ENCODE measurements at regions not wholly inside any gene's neighbourhood (a gene's known extent, or its start where the extent isn't known, plus 50 kb on each side); places are given as distances from the start of the nearest gene placed in this dataset.
"Not testable (repeated sequence)": the region's sequence is repeated elsewhere in the genome, so short reads cannot be mapped to it uniquely, and the experiment has no call there.

DNA sequence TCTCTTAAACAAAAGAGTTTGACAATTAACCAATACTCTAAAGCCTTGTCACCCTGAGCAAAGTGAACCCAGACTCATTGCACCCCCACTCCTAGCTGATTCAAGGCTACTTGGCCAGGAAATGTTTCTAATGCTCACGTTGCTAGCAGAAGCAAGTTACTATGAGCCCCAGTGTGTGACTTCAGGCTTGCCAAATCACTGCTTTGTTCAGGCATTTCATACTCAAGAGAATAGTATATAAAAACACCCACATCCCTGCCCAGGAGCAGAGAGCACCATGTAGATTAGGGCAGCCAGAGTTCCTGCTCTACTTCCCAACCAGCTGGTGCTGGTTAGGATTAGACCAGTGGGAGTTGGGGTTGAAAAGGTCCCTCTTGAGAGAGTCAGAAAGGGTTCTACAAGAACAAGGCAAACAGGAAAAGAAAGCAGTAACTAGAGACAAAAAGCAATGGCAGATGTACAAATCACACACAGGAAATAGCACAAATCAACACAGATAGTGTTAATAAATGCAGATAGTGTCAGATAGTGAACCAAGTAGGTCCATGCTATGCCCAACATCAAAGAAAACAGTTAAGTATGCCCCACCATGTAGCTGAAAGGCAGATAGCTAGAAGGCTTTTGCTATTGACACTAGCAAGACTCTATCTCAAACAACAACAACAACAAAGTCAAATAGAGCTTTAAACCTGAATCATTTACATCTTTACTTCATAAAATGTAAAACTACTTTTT, 314.3 kb downstream of the GOLGA6L6 start:
- not testable (repeated sequence) for DNase-seq

DNA sequence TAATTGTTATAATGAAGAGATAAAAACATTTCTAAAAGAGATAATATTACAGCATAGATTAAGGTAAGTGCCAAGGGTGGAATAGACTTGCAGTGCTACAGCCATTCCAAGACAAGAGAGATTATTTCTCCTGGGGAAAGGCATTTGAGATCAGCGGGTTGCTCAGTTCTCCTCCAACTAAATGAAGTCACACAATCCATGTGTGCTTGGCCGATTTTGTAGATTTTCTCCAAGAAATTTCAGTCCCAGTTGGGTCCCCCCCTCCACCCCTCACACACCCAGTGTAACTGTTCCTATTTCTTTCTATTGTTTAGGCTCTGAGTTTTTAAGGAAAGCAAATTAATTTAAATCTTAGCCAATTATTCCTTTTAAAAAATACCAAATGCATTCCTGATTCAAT, 315.1 kb downstream of the GOLGA6L6 start:
- DNase-seq: not testable (repeated sequence)

DNA sequence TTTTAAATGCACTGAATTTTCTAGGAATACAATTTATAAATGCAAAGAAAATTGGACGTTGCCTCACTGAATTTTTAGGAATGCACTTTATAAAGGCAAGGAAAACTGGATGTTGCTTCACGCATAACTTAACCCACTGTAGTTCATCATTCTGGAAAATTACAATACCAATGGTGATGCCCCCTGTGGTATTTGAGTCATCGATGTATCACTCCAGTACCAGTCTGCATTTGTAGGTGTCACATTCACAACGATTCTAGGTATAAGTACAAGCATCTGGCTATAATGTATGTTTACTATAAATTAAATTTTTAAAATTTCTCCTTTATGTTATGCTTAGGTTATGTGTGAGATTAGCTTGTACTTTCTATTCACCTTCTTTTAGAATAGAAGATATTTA, 320.5 kb downstream of the GOLGA6L6 start:
- DNase-seq: not testable (repeated sequence)

DNA sequence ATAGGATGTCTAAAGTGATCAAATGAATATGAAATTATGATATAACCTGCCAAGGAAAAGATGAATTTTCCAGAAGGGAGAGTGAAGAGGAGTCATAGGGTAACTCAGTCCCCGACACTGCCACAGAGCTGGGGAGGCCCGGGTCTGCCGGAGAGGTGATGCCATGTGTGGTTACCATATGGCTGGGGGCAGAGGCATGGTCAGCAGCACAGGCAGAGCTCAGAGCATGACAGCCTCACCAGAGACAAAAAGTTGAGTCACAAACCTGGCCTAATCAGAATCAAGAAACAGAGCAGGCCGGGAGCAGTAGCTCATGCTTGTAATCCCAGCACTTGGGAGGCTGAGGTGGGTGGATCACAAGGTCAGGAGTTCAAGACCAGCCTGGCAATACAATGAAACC, 322.4 kb downstream of the GOLGA6L6 start:
- not testable (repeated sequence) for DNase-seq

DNA sequence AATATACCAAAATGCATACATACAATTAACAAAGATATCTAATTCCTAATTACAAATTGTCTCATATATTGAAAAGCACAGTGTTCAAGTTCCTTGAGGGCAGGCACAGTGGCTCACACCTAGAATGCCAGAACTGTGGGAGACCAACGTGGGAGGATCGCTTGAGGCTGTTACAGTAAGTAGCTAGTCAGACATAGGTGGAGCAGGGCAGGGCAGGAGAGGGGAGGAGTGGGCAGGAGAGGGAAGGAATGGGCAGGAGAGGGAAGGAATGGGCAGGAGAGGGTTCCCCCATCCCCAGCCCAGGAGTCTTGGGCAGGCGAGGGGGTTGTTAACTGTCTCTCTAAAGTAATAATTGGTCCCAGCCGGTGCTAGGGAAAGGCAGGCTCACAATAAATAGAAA, 325.9 kb downstream of the GOLGA6L6 start:
- not testable (repeated sequence) for DNase-seq

DNA sequence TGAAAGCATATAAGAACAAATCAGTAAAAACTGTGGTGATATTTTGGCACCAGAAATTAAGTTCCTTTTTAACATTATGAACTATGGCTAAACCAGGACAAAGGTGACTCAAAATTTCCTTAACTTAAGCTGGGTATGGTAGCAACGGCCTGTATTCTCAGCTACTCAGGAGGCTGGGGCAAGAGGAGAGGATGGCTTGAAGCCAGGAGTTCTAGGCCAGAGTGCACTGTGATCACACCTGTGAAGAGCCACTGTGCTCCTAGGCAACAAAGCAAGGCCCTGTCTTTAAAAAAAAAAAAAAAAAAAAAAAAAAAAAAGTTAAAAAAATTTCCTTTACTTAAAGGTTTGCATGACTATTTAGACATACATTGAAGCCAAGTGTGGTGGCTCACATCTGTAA, 327.5 kb downstream of the GOLGA6L6 start:
- not testable (repeated sequence) for DNase-seq

DNA sequence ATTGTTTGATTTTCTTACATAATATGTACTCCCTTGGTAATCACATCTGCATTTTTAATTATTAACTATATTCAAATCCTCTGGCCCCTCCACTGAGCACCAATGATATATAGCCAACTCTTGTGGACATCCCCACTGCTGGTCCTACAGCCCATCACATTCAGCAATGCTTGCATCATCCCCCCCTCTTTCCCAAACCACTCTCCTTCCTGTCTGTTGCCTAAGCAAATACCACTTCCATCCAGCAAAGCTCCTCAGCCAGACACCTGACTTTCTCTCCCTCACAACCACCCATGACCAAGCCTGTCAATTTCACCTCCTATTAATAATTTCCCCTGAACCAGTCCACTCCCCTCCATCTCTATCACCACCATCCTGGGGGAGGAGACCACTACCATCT, 330.1 kb downstream of the GOLGA6L6 start:
- not testable (repeated sequence) for DNase-seq

DNA sequence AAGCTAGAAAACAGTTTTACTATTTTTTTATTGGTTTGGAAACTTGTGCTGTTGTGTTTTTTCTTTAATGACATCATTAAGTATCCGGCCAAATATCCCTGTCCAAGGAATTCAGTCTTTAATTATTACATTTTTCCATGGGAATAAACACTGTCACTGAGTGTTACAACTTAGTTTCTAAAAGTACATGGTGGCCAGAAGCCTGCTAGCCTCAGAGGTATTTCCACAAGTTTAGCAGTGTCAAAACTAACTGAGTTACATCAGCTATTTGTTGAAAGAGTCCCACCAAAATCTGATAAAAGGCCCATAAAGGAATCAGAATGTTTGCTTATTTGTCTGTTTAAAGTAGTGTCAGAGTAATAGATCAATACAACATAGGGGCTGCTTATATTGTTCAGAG, 331.6 kb downstream of the GOLGA6L6 start:
- DNase-seq: not testable (repeated sequence)

DNA sequence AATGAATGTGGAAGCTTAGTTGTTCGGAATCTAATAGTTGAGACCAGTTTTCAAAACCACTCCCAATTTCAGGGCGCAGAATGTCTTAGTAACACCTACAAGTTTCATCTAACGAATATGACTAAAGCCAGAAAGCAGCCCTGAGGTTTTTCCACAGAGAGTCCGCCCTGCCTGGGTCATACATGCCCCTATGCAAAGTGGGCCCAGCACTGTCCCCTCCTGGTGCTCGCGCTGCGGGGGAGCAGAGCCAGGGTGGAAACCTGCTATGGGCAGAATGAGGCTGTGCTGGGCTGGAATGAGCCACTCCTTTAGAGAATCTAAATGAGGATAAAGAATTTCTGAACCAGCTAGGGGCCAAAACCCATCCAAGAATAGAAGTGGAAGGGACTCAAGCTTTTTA, 334.0 kb downstream of the GOLGA6L6 start:
- DNase-seq: not testable (repeated sequence)

DNA sequence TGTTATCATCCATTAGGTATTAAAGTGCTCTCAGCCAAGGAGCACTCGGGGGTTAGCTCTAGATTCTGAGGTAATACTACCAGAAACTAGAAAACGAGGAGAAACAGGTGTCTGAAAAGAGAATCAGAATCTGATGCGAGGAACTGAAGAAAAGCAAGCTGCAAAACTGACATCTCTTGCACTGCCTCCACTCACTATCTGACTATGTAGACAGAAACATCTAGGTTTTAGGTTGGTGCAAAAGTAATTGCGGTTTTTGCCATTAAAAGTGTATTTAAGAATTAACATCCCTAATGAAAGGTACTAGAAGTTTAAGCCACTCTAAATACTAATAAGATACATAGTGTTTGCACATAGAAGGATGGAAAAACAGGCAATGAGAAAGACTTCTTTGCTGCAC, 334.4 kb downstream of the GOLGA6L6 start:
- not testable (repeated sequence) for DNase-seq

DNA sequence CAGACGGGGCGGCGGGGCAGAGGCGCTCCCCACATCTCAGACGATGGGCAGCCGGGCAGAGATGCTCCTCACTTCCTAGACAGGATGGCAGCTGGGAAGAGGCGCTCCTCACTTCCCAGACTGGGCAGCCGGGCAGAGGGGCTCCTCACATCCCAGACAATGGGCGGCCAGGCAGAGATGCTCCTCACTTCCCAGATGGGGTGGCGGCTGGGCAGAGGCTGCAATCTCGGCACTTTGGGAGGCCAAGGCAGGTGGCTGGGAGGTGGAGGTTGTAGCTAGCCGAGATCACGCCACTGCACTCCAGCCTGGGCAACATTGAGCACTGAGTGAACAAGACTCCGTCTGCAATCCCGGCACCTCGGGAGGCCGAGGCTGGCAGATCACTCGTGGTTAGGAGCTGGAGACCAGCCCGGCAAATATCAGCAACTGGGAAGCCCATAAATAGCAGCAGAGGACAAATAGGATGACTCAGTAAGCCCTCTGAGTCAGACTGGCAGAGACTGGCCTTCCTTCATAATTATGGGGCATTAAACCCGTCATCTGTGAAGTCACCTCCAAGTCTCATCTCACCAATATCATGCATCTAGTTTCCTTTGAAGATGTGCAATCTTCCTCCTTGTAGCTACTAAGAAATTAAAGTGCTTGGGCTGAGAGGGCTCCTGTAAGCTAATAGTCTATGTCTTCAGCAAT, 337.3 kb downstream of the GOLGA6L6 start:
- DNase-seq: not testable (repeated sequence)

DNA sequence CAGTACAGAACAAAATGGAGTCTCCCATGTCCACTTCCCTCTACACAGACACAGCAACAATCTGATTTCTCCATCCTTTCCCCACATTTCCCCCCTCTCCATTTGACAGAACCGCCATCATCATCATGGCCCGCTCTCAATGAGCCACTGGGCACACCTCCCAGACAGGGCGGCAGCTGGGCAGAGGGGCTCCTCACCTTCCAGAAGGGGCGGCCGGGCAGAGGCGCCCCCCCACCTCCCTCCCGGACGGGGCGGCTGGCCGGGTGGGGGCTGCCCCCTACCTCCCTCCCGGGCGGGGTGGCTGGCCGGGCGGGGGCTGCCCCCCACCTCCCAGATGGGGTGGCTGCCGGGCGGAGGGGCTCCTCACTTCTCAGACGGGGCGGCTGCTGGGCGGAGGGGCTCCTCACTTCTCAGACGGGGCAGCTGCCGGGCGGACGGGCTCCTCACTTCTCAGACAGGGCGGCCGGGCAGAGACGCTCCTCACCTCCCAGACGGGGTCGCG, 337.9 kb downstream of the GOLGA6L6 start:
- DNase-seq: not testable (repeated sequence)

DNA sequence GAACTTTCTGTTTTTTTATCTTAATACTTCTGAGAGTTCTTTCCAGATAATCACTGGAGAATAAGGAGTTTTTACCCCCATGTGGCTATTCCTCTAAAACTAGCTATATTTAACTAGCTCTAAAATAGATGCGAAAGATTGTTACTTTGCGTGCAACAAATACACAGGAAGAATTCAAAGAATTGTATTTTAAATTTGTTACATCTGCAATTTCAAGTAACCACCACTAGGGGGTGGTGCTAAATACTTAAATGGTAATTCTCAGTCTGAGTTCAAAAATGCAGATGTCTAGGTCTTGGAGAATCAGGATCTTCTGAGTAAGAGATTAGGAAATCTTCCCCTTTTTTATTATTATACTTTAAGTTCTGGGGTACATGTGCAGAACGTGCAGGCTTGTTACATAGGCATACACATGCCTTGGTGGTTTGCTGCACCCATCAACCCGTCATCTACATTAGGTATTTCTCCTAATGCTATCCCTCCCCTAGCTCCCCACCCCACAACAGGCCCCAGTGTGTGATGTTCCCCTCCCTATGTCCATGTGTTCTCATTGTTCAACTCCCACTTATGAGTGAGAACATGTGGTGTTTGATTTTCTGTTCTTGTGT, 346.9 kb downstream of the GOLGA6L6 start:
- not testable (repeated sequence) for DNase-seq

DNA sequence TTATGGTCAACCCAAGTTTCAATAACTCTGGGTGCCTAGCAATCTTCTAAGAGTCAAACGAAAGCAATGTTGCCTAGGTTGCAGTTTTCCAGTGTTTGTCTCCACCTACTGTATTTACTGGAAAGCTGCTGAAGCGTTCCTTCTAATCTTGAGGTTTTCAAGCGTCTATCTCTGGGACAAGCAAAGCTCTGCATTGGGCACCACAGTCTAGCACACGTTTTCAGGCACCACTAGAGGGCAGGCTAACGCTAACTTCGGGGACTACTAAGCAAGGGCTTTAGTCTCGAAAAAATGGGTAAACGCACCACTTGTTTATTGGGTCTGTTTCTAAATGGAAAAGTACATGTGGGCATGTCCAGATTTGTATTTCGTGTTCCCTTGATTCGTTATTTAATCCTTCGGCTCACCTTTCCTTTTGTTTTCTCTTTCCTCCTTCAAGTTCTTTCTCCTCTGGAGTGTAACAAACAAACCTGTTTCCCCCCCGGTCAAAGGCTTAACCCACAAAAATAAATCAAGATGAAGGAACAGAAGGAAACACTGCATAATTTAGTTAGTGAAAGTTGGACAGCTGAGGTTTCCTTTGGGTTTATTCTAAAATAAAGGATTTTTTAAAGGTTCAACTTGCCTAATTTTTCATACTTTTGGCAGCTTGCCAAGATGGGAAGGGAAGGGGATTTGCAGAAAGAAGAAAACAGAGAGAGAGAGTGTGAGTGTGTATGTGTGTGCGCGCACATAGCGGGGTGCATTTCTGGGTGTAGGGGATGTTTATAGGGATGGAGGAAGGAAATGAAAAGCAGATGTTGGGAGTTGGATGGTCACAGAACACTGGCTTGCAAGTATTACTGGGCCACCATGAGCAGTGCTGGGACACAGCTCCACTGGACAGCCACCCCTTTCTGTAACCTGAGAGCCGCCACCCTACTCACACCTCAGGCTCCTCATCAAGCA, 348.3 kb downstream of the GOLGA6L6 start:
- peak; percentile 28 for DNase-seq

DNA sequence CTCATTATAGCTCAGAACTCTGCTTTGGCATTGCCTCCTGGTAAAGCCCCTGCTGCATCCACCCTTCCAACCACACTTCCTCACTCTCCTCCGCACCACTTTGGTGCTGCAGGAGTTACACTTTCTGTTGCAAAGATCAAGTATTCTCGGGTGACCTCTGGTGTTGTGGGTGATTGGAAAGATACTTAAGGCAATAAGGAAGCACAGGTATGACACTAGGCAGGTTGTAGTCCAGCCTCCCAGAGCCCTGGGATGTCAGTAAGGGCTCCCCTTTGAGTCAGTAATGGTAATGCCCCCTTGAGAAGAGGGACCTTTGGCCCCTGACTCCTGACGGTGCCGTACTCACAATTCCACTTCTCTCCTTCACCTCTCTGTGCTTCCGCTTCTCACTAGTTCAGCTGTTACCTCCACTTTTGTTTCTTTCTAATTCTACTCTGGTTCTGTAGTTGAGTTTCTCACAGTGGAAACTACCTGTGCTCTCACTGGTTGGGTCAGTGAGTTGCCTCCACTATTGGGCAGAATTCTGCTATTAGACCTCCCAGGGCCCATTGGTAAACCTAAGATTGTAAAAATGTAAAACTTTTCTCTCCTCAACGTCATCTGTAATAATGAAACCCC, 350.0 kb downstream of the GOLGA6L6 start:
- DNase-seq: not testable (repeated sequence)

DNA sequence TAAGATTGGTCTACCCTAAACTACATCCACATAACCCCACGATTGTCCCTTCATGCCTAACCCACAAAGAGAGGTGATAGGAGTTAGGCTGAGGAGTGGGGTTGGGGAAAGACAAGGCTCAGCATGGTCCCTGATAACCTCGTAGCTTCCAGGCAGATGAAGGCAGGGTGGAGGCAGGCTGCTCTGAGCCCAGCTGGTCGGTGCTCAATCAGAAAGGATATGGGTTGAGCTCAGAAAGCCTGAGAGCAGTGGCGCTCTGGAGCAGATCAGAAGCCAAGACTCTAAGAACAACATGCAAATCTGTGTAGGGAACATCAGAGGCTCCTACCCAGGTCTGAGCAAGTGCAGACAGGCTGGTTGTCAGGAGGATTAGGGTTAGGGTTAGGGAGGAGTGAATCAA, 353.0 kb downstream of the GOLGA6L6 start:
- not testable (repeated sequence) for DNase-seq

DNA sequence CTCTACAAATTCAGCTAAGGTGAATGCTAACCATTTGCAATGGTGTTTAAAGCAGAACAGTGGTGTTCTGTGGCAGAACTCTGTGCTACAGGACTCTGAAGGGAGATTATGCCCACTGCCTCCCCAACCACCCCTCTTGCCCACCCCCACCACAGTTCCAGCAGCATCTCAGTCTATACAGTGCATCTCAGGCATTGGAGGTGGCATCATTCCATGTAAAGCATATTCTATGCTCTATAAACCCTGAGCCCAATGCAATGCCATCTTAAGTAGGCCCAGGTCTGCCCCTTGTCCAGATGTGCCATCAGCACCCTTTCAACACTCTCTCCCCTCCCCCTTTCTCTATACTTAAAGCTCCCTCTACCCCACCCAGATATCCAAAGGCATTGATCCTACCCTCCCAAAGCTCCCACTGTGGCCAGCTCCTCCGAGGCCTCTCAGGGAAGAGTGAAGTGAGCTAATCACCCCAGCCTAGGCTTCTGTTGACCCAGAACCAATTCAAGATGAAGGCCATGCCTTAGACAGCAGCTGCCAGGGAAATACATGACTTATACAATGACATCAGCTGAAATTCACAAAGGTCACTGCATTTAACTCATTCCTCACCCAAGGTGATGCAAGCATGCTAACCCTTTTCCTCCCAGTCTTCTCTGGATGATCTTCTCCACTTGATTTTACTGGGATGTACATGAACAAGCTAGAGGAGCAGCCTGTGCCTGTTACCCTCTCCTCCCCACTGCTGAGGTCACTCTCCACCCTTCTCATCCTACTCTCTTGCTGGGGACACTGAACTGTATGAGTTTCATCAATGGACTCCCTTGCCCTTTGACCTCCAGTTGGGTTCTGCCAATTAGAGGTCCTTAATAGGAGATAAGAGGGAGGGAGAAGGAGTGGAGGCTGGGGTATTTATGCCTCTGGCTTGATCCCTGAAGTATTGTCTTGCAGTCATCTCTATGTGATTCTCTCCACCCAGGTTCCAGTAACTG, 353.9 kb downstream of the GOLGA6L6 start:
- DNase-seq: not testable (repeated sequence)

DNA sequence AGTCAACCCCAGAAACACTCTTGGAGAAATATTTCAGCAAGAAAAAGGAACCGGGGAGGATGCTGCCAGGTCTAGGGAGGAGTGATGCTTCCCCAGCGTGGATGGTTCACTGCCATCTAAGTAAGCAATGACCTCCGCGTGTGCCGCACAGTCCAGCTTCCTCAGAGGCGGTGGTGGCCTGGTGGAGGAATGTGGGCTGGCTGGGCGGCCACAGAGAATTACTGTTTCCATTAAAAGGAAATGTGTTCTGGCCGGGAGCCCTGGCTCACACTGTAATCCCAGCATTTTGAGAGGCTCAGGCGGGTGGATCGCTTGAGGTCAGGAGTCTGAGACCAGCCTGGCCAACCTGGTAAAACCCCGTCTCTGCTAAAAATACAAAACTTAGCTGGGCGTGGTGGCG, 356.7 kb downstream of the GOLGA6L6 start:
- not testable (repeated sequence) for DNase-seq

DNA sequence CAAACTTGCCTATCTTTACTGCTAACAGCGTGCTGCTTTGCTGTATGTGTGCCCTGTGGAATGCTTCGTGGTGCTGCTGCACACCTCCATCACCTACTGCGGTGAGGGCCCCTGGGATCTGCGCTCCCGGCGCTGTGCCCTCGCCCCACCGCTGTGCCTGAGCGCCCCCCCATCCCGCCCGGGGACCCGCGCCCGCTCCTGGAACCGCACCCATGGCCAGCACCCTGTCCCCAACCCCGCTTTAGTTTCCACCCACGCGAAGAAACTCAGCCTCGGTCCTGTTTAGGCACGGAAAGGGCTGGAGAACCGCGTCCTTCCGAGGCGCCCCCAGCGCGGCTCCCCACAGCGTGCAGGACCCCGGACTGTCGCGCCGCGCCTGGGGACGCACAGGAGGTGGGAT, 373.4 kb downstream of the GOLGA6L6 start:
- not testable (repeated sequence) for DNase-seq

DNA sequence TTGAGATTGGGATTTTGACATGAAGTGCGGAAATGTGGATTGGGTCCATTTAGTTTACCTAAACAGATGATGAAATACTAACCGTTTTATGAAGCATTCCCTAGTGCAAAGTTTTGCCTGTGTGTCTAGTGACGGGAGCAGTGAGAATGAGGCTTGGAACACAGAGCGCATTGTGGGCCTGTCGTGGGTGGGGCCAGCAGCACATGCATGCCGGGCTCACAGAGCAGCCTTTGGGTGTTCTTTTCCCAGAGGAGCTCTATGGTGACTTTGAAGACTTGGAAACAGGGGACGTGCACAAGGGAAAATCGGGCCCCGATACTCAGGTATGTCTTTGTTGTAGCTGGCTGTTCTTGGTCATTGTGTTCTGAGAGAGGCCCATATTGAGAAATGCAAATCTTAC, 388.1 kb downstream of the GOLGA6L6 start:
- DNase-seq: not testable (repeated sequence)

DNA sequence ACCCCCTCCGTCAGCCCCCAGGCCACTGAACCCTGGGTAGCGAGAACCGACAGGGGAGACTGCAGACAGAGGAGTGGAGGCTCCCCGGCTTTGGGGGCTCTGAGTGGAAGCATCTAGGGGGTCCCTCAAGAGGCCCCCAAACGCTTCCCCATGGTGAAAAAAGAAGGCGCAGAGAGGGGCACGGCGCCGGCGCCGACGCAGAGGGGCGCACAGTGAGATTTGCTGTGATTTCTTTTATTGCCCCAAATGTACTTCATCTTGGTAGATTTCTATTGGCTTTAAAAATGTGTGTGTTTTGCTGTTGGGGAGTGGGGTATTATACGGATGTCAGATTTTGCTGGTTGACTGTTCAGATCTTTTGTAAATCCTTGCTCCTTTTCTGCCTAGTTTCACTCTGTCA, 392.9 kb downstream of the GOLGA6L6 start:
- DNase-seq: not testable (repeated sequence)

Data from hematopoietic multipotent progenitor cell treated with erythropoietin and hydrocortisone succinate and interleukin-3 and kit ligand, for 8 days (in vitro differentiated cells).